Posterior vena cava (tissue), 2 donors: ENCODE measurements at regions not wholly inside any gene's neighbourhood (a gene's known extent, or its start where the extent isn't known, plus 50 kb on each side); places are given as distances from the start of the nearest gene placed in this dataset.
"Not testable (repeated sequence)": the region's sequence is repeated elsewhere in the genome, so short reads cannot be mapped to it uniquely, and the experiment has no call there.

Source experiments
- DNase-seq: peaks from one replicate; pipeline ENCODE4 v3.0.0-alpha.2; 2020; ENCODE audit warnings: low spot score
- intact Hi-C, 2 donors: fragments of 100-400 bp; cut with DNase I; formaldehyde crosslinking; loops; one replicate each; pipeline versions ENCODE4 v1.14.1 to v1.14.2; 2022 to 2023
- donor health status: DM: yes; HTN: yes; CAD: no.
- donor health status: DM: yes; HTN: yes; CAD: no.

DNA sequence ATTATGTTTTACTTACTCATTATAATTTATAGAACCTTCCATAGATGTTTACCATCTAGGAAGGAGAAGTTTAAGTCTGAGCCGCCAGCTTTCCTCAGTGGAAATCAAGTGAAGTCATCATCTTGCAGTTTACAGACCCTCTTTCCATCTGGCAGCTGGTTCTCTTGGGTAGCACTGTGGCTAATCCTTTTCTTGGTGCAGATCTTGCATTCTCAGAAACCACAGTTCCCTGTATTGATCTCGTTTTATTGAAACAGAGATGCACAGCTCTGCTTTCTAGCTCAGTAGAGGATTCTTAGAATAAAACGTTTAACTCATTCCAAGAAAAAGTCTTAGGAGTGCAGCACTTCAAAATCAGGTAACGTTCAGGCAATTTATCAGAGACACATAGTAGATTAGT is 1154.7 kb downstream of the FOXD4L5 start:
- DNase-seq, intact Hi-C loops: not testable (repeated sequence)

GRCh38 chr9:64128572-64128971 is 1156.4 kb downstream of the FOXD4L5 start:
- intact Hi-C loops: no loop called here
- DNase-seq: no peak

- intact Hi-C loops, DNase-seq: not testable (repeated sequence)
Measured at GRCh38 chr9:64121602-64122001, 1163.4 kb downstream of the FOXD4L5 start.

DNA sequence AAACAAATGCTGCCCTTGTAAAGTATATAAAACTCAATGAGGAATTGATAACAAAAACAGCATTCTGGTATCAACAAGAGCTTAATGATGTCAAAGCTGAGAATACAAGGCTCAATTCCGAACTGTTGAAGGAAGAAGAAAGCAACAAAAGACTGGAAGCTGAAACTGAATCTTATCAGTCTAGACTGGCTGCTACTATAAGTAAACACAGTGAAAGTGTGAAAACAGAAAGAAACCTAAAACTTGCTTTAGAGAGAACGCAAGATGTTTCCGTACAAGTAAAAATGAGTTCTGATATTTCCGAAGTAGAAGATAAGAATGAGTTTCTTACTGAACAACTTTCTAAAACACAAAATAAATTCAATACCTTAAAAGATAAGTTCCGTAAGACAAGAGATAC is 1167.7 kb downstream of the FOXD4L5 start:
- intact Hi-C loops, DNase-seq: not testable (repeated sequence)

GRCh38 chr9:64107867-64108266 is 1177.1 kb downstream of the FOXD4L5 start:
- intact Hi-C loops, DNase-seq: not testable (repeated sequence)

DNA sequence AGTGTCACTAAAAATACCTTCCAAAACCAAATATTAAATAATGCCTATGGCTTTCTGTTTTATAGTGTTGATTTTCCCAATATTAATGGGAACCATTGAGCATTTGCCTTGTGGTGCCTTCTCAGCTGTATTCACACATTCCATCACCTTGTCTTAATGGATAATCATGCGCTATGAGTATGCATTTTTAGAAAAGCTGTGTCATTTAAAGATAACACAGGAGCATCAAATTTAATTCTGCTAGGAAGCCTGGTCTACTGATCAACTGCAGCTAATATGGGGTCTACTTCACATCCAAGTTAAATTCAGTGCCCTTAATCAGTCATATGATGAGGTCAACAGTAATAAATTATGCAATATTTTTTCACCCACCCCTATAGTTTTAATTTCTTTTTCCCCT is 1177.8 kb downstream of the FOXD4L5 start:
- DNase-seq, intact Hi-C loops: not testable (repeated sequence)

GRCh38 chr9:64105193-64105592 is 1179.8 kb downstream of the FOXD4L5 start:
- intact Hi-C loops, DNase-seq: not testable (repeated sequence)

DNA sequence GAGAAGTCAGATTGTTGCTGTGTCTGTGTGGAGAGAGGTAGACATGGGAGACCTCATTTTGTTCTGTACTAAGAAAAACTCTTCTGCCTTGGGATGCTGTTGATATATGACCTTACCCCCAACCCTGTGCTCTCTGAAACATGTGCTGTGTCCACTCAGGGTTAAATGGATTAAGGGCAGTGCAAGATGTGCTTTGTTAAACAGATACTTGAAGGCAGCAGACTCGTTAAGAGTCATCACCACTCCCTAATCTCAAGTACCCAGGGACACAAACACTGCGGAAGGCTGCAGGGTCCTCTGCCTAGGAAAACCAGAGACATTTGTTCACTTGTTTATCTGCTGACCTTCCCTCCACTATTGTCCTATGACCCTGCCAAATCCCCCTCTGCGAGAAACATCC is 1183.5 kb downstream of the FOXD4L5 start:
- DNase-seq, intact Hi-C loops: not testable (repeated sequence)

DNA sequence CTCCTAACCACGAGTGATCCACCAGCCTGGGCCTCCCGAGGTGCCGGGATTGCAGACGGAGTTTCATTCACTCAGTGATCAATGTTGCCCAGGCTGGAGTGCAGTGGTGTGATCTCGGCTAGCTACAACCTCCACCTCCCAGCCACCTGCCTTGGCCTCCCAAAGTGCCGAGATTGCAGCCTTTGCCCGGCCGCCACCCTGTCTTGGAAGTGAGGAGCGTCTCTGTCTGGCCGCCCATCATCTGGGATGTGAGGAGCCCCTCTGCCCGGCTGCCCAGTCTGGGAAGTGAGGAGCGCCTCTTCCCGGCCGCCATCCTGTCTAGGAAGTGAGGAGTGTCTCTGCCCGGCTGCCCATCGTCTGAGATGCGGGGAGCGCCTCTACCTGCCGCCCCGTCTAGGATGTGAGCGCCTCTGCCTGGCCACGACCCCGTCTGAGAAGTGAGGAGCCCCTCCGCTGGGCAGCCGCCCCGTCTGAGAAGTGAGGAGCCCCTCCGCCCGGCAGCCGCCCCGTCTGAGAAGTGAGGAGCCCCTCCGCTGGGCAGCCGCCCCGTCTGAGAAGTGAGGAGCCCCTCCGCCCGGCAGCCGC is 1184.3 kb downstream of the FOXD4L5 start:
- DNase-seq: peak; percentile 62
- intact Hi-C loops: not testable (repeated sequence)

- DNase-seq, intact Hi-C loops: not testable (repeated sequence)
Measured at GRCh38 chr9:64085998-64086397, 1199.0 kb downstream of the FOXD4L5 start.

GRCh38 chr9:64071358-64072253 is 1213.4 kb downstream of the FOXD4L5 start:
- intact Hi-C loops: not testable (repeated sequence)

DNA sequence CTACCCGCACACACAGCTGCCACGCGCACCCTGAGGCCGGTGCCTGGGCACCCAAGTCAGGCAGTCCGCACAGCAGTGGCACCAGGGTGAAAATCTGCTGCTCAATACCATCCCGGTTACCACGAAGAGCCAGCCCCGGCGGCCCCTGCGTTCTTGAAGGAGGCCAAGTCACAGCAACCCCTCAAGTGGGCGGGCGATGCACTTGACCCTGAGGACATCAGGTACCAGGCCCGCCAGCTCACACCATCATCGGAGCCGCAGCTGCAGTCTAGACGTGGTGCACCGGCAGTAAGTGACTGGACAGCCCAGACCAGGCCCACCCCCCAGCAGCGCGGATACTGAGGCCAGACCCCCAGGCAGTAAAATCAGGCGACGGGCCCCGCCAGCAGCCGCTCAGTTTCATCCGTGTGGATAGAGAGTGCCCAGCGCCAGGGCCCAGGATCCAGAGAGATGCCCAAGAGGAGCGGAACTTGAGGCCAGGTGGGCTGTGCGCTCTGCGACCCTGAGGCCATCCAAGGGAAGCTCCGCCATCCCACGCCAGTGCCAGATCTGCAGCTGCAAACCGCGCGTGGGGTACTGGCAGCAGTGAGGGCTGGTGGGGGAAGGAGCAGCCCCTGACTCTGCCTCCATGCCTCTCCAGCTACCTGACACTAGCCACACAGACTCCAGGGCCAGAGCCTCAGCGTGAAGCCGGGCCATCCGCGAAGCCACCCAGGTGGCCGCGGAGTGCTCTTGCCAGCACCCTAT is 1214.2 kb downstream of the FOXD4L5 start:
- DNase-seq, intact Hi-C loops: not testable (repeated sequence)

More at GRCh38 chr9:64071358-64072253, 1213.4 kb downstream of the FOXD4L5 start:
- DNase-seq: not testable (repeated sequence)

DNA sequence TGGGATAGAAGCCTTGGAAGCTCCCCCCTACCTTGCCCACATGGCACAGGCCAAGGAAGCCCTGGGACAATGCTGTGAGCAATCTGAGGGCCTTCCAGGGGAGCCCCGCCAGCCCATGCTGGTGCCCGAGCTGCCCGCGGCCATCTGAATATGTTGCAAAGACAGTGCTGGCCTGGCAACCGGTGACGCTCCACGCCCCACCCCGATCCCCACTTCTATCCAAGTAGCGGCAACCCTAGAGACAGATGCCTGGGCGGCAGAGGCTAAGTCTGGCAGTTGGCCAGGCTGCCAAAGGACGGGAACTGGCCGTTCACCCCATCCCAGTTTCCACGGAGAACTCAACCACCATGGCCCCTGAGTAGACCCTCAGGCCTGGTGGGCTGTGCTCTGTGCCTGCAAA is 1214.9 kb downstream of the FOXD4L5 start:
- intact Hi-C loops: not testable (repeated sequence)

GRCh38 chr9:64066736-64067368 is 1218.2 kb downstream of the FOXD4L5 start:
- DNase-seq: no peak
- intact Hi-C loops: no loop called here

More for the DNA sequence above, 1214.9 kb downstream of the FOXD4L5 start:
- DNase-seq: not testable (repeated sequence)

GRCh38 chr9:64061013-64061627 is 1223.9 kb downstream of the FOXD4L5 start:
- intact Hi-C loops: no loop called here

GRCh38 chr9:64058070-64058469 is 1226.9 kb downstream of the FOXD4L5 start:
- intact Hi-C loops, DNase-seq: not testable (repeated sequence)

More at GRCh38 chr9:64061013-64061627, 1223.9 kb downstream of the FOXD4L5 start:
- no peak for DNase-seq

DNA sequence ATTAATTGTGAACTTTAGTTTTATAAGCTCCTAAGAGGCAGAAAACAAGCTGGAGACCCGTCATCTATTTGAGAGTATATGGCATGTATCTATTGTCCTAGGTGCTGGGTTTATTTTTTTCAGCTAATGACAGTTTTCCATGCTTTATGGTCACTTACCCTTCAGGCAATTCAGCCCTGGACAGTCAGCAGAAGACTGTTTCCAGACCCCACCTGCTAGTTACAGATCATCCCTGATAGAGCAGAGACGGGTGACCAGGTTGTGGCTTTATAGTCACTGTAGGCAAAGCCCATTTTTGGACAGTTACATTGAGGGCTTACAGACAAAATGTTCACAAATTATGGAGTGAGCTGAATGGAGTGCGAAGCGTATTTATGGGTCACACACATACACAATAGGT is 1227.5 kb downstream of the FOXD4L5 start:
- no peak for DNase-seq
- intact Hi-C loops: no loop called here

DNA sequence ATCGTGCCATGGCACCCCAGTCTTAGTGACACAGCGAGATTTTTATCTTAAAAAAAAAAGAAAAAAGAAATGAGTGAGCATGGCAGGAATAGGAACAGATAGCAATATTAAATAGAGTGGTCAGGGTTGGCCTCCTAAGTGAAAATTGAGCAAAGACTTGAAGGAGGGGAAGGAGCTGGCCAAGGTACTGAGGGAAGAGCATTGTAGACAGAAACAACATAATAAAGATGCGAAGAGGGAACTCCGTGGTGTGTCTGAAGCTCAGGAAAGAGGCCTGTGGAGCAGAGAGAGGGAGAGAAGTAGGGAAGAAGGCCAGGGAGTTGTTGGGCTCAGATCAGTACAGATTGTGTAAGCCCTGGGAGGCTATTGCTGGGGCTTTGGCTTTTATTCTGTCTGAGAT is 1256.1 kb downstream of the FOXD4L5 start:
- intact Hi-C loops, DNase-seq: not testable (repeated sequence)
